AG04449 (cell line): ENCODE measurements at regions not wholly inside any gene's neighbourhood (a gene's known extent, or its start where the extent isn't known, plus 50 kb on each side); places are given as distances from the start of the nearest gene placed in this dataset.

ENCODE experiments used
- CTCF ChIA-PET: fragments of 350-600 bp; formaldehyde crosslinking; extraction: SDS; loops from one replicate; lab custom pipeline; 2021; ENCODE audit warnings: antibody characterized with exemption; lab: Yijun Ruan, JAX
- POLR2A ChIA-PET: fragments of 400-600, 350-600 bp; formaldehyde crosslinking; extraction: SDS; loops from one replicate; lab custom pipeline; 2020; ENCODE audit warnings: antibody characterized with exemption, inconsistent platforms; lab: Yijun Ruan, JAX
- DNase-seq: peaks from one replicate; pipeline ENCODE4 v3.0.0-alpha.2; 2010; ENCODE audit warnings: low read depth, low spot score
- H3K4me3 ChIP-seq: 2 replicates; pipeline ENCODE4 v1.5.1; 2011; ENCODE audit warnings: low read depth, mild to moderate bottlenecking, control low read depth, low read length
- TF ChIP-seq, protein P1 (sequence below): IDR thresholded peaks from one replicate; pipeline ENCODE4 v1.5.1; 2011; ENCODE audit warnings: mild to moderate bottlenecking, moderate library complexity, low read length, control low read depth, inconsistent platforms; ENCODE audit not compliant: insufficient read depth; ENCODE audit errors: missing control alignments

- TF ChIP-seq, protein P1, sequence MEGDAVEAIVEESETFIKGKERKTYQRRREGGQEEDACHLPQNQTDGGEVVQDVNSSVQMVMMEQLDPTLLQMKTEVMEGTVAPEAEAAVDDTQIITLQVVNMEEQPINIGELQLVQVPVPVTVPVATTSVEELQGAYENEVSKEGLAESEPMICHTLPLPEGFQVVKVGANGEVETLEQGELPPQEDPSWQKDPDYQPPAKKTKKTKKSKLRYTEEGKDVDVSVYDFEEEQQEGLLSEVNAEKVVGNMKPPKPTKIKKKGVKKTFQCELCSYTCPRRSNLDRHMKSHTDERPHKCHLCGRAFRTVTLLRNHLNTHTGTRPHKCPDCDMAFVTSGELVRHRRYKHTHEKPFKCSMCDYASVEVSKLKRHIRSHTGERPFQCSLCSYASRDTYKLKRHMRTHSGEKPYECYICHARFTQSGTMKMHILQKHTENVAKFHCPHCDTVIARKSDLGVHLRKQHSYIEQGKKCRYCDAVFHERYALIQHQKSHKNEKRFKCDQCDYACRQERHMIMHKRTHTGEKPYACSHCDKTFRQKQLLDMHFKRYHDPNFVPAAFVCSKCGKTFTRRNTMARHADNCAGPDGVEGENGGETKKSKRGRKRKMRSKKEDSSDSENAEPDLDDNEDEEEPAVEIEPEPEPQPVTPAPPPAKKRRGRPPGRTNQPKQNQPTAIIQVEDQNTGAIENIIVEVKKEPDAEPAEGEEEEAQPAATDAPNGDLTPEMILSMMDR: no peak
Observed at GRCh38 chr5:97623441-97623840, 440.4 kb upstream of the RIOK2 start.

DNA sequence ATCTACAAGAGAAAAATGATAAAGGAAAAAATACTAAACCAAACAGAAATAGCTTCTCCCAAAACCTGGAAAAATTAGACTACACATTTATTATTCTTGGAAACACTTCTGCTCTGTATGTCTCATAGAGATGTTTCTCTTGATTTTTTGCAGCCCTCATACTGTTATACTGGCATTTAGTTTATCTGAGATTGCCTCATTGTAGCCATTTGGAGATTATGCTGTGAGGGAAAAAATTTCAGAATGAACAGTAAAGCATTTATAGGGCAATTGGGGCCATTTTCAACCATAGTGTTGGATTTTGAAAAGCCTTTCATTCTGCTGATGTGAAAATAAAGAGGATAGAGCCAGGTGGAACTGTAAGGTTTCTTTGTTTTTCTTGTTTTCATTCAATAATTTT is 441.8 kb upstream of the RIOK2 start:
- ChIA-PET CTCF (interaction anchor here (1.0 kb wide), 1 partner anchor 394 kb away, joined by 3 read pairs; no protein-coding TSS in a partner anchor), POLR2A (no interaction called here)
- TF ChIP-seq, protein P1: no peak
- DNase-seq: peak; percentile 10
- H3K4me3 ChIP-seq: no peak overlapping the region

More at GRCh38 chr5:97623441-97623840, 440.4 kb upstream of the RIOK2 start:
- POLR2A ChIA-PET: no interaction called here
- H3K4me3 ChIP-seq: no peak overlapping the region
- no peak for DNase-seq
- CTCF ChIA-PET: no interaction called here

DNA sequence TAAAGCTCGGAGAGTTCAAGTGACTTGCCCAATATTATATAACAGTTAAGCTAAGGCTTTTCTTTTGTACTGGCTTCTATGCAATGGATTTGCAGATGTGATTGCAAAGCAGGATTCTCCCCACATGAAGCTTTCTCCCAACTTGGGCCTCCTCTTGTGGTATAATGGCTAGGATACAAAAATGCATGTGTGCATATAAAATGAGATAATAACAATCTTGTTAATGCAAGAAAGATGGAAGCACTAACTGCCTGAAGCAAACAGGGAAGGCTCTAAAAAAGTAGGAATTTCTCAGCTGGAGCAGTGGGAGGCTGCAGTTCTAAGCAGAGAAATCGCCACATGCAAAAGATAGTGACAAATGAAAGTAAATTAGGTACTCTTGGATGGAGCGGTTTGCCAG is 444.2 kb upstream of the RIOK2 start:
- ChIA-PET POLR2A (no interaction called here), CTCF (interaction anchor here (1.4 kb wide), 1 partner anchor 93 kb away, joined by 5 read pairs; no protein-coding TSS in a partner anchor)
- DNase-seq: no peak
- H3K4me3 ChIP-seq: no peak overlapping the region
- TF ChIP-seq, protein P1: no peak

GRCh38 chr5:97628031-97628430 is 445.0 kb upstream of the RIOK2 start:
- TF ChIP-seq, protein P1: no peak
- no peak overlapping the region for H3K4me3 ChIP-seq
- DNase-seq: no peak
- POLR2A ChIA-PET: no interaction called here
- CTCF ChIA-PET: no interaction called here

- ChIA-PET POLR2A (no interaction called here), CTCF (no interaction called here)
- H3K4me3 ChIP-seq: no peak overlapping the region; the same call in 1 of the 2 replicates
- TF ChIP-seq, protein P1: no peak
- DNase-seq: no peak
Observed at GRCh38 chr5:97628807-97629206, 445.8 kb upstream of the RIOK2 start.

GRCh38 chr5:97629276-97629675 is 446.2 kb upstream of the RIOK2 start:
- DNase-seq: peak; percentile 38
- ChIA-PET POLR2A (no interaction called here), CTCF (no interaction called here)
- H3K4me3 ChIP-seq: no peak overlapping the region; the same call in 1 of the 2 replicates
- TF ChIP-seq, protein P1: no peak
